GM19395 (cell line): ENCODE measurements at regions not wholly inside any gene's neighbourhood (a gene's known extent, or its start where the extent isn't known, plus 50 kb on each side); places are given as distances from the start of the nearest gene placed in this dataset.

ENCODE experiments used
- ATAC-seq: cut with Tn5 transposase; IDR thresholded peaks from one replicate; pipeline ENCODE4 v1.9.1; 2021; ENCODE audit warnings: mild to moderate bottlenecking, moderate library complexity; ENCODE audit not compliant: unreplicated experiment

- no peak for ATAC-seq
Measured at GRCh38 chr11:97361812-97362378, 972.1 kb downstream of the JRKL start.

GRCh38 chr11:97363331-97363730 lies 973.5 kb downstream of the JRKL start:
- no peak for ATAC-seq

GRCh38 chr11:97364047-97364446 lies 974.2 kb downstream of the JRKL start:
- ATAC-seq, result no peak

GRCh38 chr11:97367406-97368083 lies 977.7 kb downstream of the JRKL start:
- ATAC-seq, result no peak

GRCh38 chr11:97389270-97389669 lies 999.5 kb downstream of the JRKL start:
- no peak for ATAC-seq

- ATAC-seq, result no peak
Measured at GRCh38 chr11:97398246-97398645, 1008.4 kb downstream of the JRKL start.

GRCh38 chr11:97409141-97409540 lies 1019.3 kb downstream of the JRKL start:
- ATAC-seq, result no peak

- ATAC-seq, result no peak
Measured at GRCh38 chr11:97414801-97415200, 1025.0 kb downstream of the JRKL start.

GRCh38 chr11:97419729-97420128 lies 1029.9 kb downstream of the JRKL start:
- no peak for ATAC-seq

- no peak for ATAC-seq
Measured at GRCh38 chr11:97428247-97428790, 1038.5 kb downstream of the JRKL start.

GRCh38 chr11:97430877-97431276 lies 1041.1 kb downstream of the JRKL start:
- ATAC-seq, result no peak

- no peak for ATAC-seq
Measured at GRCh38 chr11:97432926-97433325, 1043.1 kb downstream of the JRKL start.

GRCh38 chr11:97445561-97445960 lies 1055.7 kb downstream of the JRKL start:
- no peak for ATAC-seq

GRCh38 chr11:97451441-97451840 lies 1061.6 kb downstream of the JRKL start:
- ATAC-seq, result no peak

- no peak for ATAC-seq
Measured at GRCh38 chr11:97454988-97455387, 1065.2 kb downstream of the JRKL start.

GRCh38 chr11:97460091-97460490 lies 1070.3 kb downstream of the JRKL start:
- no peak for ATAC-seq

GRCh38 chr11:97461044-97461880 lies 1071.4 kb downstream of the JRKL start:
- no peak for ATAC-seq

GRCh38 chr11:97461934-97462333 lies 1072.1 kb downstream of the JRKL start:
- no peak for ATAC-seq

GRCh38 chr11:97463891-97464290 lies 1074.1 kb downstream of the JRKL start:
- ATAC-seq, result no peak

GRCh38 chr11:97471480-97471879 lies 1081.7 kb downstream of the JRKL start:
- ATAC-seq, result no peak

- ATAC-seq, result no peak
Measured at GRCh38 chr11:97487387-97487786, 1097.6 kb downstream of the JRKL start.

GRCh38 chr11:97498891-97499290 lies 1109.1 kb downstream of the JRKL start:
- no peak for ATAC-seq
